GM12878 (cell line): ENCODE measurements at regions not wholly inside any gene's neighbourhood (a gene's known extent, or its start where the extent isn't known, plus 50 kb on each side); places are given as distances from the start of the nearest gene placed in this dataset.

Source experiments
- LARP7 ChIP-seq: fragments of 450-650 bp; IDR thresholded peaks from 2 replicates; pipeline ENCODE4 v1.6.1; 2017; ENCODE audit warnings: mild to moderate bottlenecking
- NFIC ChIP-seq: IDR thresholded peaks from 2 replicates; pipeline ENCODE4 v1.6.1; 2012; ENCODE audit warnings: low read depth, mild to moderate bottlenecking, inconsistent platforms, low read length, moderate library complexity
- ZNF207 ChIP-seq: fragments of 450-650 bp; IDR thresholded peaks from 2 replicates; pipeline ENCODE4 v1.6.1; 2014; ENCODE audit warnings: antibody characterized with exemption, mild to moderate bottlenecking, borderline replicate concordance
- TF ChIP-seq, protein P1 (sequence below): IDR thresholded peaks from 2 replicates; pipeline ENCODE4 v1.6.1; 2012; ENCODE audit warnings: mild to moderate bottlenecking, low read depth, low read length
- TF ChIP-seq, protein P2 (sequence below): fragments of 450-650 bp; IDR thresholded peaks from 2 replicates; pipeline ENCODE4 v1.6.1; 2017; ENCODE audit warnings: mild to moderate bottlenecking, moderate library complexity
- TF ChIP-seq, protein P3 (sequence below): IDR thresholded peaks from 2 replicates; pipeline ENCODE4 v1.6.1; 2012; ENCODE audit warnings: low read depth, low read length, improper control_type of control experiment

DNA sequence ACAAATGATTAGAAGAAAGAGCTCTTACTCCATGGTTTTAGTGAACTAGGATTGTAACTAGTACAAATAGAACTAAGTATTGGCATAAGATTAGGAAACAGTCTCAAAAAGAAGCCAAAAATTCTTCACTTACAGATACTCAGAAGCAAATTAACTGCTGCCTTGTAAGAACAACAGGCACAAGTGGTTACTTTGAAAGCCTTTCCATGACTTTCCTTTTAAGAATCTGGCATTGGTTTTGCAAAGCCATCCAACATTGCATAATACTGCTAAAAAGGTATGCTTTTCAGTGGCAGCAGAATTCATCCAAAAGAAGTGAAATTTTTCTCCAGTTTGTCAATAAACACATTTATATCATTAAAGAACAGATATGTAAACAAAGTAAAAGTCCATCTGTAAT is 126.8 kb upstream of the ODAD2 start (continued):
- TF ChIP-seq, protein P1, sequence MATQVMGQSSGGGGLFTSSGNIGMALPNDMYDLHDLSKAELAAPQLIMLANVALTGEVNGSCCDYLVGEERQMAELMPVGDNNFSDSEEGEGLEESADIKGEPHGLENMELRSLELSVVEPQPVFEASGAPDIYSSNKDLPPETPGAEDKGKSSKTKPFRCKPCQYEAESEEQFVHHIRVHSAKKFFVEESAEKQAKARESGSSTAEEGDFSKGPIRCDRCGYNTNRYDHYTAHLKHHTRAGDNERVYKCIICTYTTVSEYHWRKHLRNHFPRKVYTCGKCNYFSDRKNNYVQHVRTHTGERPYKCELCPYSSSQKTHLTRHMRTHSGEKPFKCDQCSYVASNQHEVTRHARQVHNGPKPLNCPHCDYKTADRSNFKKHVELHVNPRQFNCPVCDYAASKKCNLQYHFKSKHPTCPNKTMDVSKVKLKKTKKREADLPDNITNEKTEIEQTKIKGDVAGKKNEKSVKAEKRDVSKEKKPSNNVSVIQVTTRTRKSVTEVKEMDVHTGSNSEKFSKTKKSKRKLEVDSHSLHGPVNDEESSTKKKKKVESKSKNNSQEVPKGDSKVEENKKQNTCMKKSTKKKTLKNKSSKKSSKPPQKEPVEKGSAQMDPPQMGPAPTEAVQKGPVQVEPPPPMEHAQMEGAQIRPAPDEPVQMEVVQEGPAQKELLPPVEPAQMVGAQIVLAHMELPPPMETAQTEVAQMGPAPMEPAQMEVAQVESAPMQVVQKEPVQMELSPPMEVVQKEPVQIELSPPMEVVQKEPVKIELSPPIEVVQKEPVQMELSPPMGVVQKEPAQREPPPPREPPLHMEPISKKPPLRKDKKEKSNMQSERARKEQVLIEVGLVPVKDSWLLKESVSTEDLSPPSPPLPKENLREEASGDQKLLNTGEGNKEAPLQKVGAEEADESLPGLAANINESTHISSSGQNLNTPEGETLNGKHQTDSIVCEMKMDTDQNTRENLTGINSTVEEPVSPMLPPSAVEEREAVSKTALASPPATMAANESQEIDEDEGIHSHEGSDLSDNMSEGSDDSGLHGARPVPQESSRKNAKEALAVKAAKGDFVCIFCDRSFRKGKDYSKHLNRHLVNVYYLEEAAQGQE: no peak
- TF ChIP-seq NFIC (no peak), LARP7 (no peak), ZNF207 (no peak)
- TF ChIP-seq, protein P2, sequence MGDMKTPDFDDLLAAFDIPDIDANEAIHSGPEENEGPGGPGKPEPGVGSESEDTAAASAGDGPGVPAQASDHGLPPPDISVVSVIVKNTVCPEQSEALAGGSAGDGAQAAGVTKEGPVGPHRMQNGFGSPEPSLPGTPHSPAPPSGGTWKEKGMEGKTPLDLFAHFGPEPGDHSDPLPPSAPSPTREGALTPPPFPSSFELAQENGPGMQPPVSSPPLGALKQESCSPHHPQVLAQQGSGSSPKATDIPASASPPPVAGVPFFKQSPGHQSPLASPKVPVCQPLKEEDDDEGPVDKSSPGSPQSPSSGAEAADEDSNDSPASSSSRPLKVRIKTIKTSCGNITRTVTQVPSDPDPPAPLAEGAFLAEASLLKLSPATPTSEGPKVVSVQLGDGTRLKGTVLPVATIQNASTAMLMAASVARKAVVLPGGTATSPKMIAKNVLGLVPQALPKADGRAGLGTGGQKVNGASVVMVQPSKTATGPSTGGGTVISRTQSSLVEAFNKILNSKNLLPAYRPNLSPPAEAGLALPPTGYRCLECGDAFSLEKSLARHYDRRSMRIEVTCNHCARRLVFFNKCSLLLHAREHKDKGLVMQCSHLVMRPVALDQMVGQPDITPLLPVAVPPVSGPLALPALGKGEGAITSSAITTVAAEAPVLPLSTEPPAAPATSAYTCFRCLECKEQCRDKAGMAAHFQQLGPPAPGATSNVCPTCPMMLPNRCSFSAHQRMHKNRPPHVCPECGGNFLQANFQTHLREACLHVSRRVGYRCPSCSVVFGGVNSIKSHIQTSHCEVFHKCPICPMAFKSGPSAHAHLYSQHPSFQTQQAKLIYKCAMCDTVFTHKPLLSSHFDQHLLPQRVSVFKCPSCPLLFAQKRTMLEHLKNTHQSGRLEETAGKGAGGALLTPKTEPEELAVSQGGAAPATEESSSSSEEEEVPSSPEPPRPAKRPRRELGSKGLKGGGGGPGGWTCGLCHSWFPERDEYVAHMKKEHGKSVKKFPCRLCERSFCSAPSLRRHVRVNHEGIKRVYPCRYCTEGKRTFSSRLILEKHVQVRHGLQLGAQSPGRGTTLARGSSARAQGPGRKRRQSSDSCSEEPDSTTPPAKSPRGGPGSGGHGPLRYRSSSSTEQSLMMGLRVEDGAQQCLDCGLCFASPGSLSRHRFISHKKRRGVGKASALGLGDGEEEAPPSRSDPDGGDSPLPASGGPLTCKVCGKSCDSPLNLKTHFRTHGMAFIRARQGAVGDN: no peak
- TF ChIP-seq, protein P3, sequence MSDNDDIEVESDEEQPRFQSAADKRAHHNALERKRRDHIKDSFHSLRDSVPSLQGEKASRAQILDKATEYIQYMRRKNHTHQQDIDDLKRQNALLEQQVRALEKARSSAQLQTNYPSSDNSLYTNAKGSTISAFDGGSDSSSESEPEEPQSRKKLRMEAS: no peak
